Liver (tissue), 3 donors: ENCODE measurements at regions not wholly inside any gene's neighbourhood (a gene's known extent, or its start where the extent isn't known, plus 50 kb on each side); places are given as distances from the start of the nearest gene placed in this dataset.

ENCODE experiments used
- ATF3 ChIP-seq: IDR thresholded peaks from 2 replicates; pipeline ENCODE4 v1.6.1; 2016; ENCODE audit warnings: antibody characterized with exemption
- CTCF ChIP-seq: fragments of 150-350 bp; IDR thresholded peaks from 2 replicates; pipeline ENCODE4 v1.5.1; 2017; ENCODE audit warnings: improper control_type of control experiment, low read depth, low read length; ENCODE audit not compliant: missing input control
- EGR1 ChIP-seq, 2 donors: IDR thresholded peaks; 2 replicates each; pipeline ENCODE4 v1.6.1; 2016 to 2018; ENCODE audit warnings: antibody characterized with exemption in 2 of 2, low read depth in 2 of 2
- FOXA1 ChIP-seq: IDR thresholded peaks from 2 replicates; pipeline ENCODE4 v1.6.1; 2016; ENCODE audit warnings: antibody characterized with exemption
- GABPA ChIP-seq, 2 donors: IDR thresholded peaks in 1 of 2; conservative IDR thresholded peaks in 1 of 2; 2 replicates each; pipeline ENCODE4 v1.6.1; 2016; ENCODE audit warnings: antibody characterized with exemption in 2 of 2, mild to moderate bottlenecking in 1 of 2, moderate library complexity in 1 of 2
- MAX ChIP-seq: IDR thresholded peaks from 2 replicates; pipeline ENCODE4 v1.6.1; 2016; ENCODE audit warnings: antibody characterized with exemption
- RAD21 ChIP-seq, 2 donors: IDR thresholded peaks; 2 replicates each; pipeline ENCODE4 v1.6.1; 2016; ENCODE audit warnings: antibody characterized with exemption in 2 of 2, mild to moderate bottlenecking in 2 of 2
- REST ChIP-seq: IDR thresholded peaks from 2 replicates; pipeline ENCODE4 v1.6.1; 2016; ENCODE audit warnings: antibody characterized with exemption, mild to moderate bottlenecking
- RXRA ChIP-seq, 2 donors: IDR thresholded peaks; 2 replicates each; pipeline ENCODE4 v1.6.1; 2017 to 2018; ENCODE audit warnings: antibody characterized with exemption in 2 of 2, mild to moderate bottlenecking in 1 of 2
- SP1 ChIP-seq: IDR thresholded peaks from 2 replicates; pipeline ENCODE4 v1.6.1; 2018; ENCODE audit warnings: antibody characterized with exemption, mild to moderate bottlenecking
- TAF1 ChIP-seq: conservative IDR thresholded peaks from 2 replicates; pipeline ENCODE4 v1.6.1; 2016; ENCODE audit warnings: antibody characterized with exemption, mild to moderate bottlenecking
- YY1 ChIP-seq: IDR thresholded peaks from 2 replicates; pipeline ENCODE4 v1.6.1; 2016; ENCODE audit warnings: antibody characterized with exemption, mild to moderate bottlenecking
- donor health status: healthy.
- donor health status: healthy.

- TF ChIP-seq EGR1 (IDR thresholded peaks at IDR 0.05; ENCODE audit: low read depth in 2 of 2) (no peak), MAX (no peak), CTCF (no peak), ATF3 (no peak), SP1 (no peak), YY1 (no peak), GABPA (IDR thresholded peaks at IDR 0.05 in 1 of 2, conservative IDR thresholded peaks at IDR 0.05 in 1 of 2) (no peak), RXRA (IDR thresholded peaks at IDR 0.05) (no peak), RAD21 (IDR thresholded peaks at IDR 0.05) (no peak), FOXA1 (no peak), TAF1 (no peak), REST (no peak)
Measured at GRCh38 chr2:120938045-120938771, 202.5 kb downstream of the GLI2 start.
